NB4 (cell line): ENCODE measurements at regions not wholly inside any gene's neighbourhood (a gene's known extent, or its start where the extent isn't known, plus 50 kb on each side); places are given as distances from the start of the nearest gene placed in this dataset.

Experiments used
- CTCF ChIP-seq: IDR thresholded peaks from one replicate; pipeline ENCODE4 v1.5.1; 2012; ENCODE audit warnings: low read depth, low read length
- MAX ChIP-seq: IDR thresholded peaks from 2 replicates; pipeline ENCODE4 v1.6.1; 2011; ENCODE audit warnings: low read depth, low read length
- MYC ChIP-seq: IDR thresholded peaks from 2 replicates; pipeline ENCODE4 v1.6.1; 2011; ENCODE audit warnings: low read depth, low read length
- POLR2A ChIP-seq: IDR thresholded peaks from 2 replicates; pipeline ENCODE4 v1.6.1; 2011; ENCODE audit warnings: mild to moderate bottlenecking; ENCODE audit not compliant: insufficient read length; ENCODE audit errors: extremely low read depth

GRCh38 chr6:145063091-145063490, 672.2 kb downstream of the EPM2A start:
- no peak for TF ChIP-seq CTCF
- no peak for TF ChIP-seq POLR2A
- TF ChIP-seq MAX, result no peak
- TF ChIP-seq MYC, result no peak
